GM12872 (cell line): ENCODE measurements at regions not wholly inside any gene's neighbourhood (a gene's known extent, or its start where the extent isn't known, plus 50 kb on each side); places are given as distances from the start of the nearest gene placed in this dataset.

Source experiments
- CTCF ChIP-seq: IDR thresholded peaks from 3 replicates; pipeline ENCODE4 v1.5.1; 2011; ENCODE audit warnings: low read depth, mild to moderate bottlenecking, low read length, moderate library complexity; ENCODE audit not compliant: insufficient read depth

- TF ChIP-seq CTCF: no peak
Measured at GRCh38 chr2:129331638-129332037, 647.8 kb upstream of the RAB6C start.

GRCh38 chr2:129334128-129334527, 645.3 kb upstream of the RAB6C start:
- no peak for TF ChIP-seq CTCF

GRCh38 chr2:129334696-129335410, 644.6 kb upstream of the RAB6C start:
- no peak for TF ChIP-seq CTCF

GRCh38 chr2:129336276-129336675, 643.2 kb upstream of the RAB6C start:
- no peak for TF ChIP-seq CTCF

- TF ChIP-seq CTCF: no peak
Measured at GRCh38 chr2:129337076-129337475, 642.4 kb upstream of the RAB6C start.

- no peak for TF ChIP-seq CTCF
Measured at GRCh38 chr2:129345540-129345939, 633.9 kb upstream of the RAB6C start.

- no peak for TF ChIP-seq CTCF
Measured at GRCh38 chr2:129347486-129348217, 631.8 kb upstream of the RAB6C start.
